ENCODE measurements at regions not wholly inside any gene's neighbourhood (a gene's known extent, or its start where the extent isn't known, plus 50 kb on each side); places are given as distances from the start of the nearest gene placed in this dataset.

GRCh38 chr6:103456652-103457051 lies 1403.1 kb downstream of the HACE1 start:
- DNase-seq (ENCODE audit: low read depth, low spot score), result no peak

DNA sequence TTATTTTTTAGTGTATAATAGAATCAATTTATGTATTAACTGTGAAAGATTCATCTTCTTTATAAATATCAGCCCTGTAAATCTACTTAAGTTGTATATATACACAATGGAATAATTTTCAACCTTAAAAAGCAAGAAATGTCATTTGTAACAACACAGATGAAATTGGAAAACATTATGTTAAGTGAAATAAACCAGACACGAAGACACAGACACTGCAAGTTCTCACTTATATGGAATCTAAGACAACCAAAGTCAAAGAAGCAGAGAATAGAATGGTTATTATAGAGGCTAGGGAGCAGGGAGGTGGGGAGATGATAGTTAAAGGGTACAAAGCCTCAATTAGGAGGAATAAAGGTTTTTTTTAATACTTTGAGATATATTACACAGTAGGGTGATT lies 1404.4 kb downstream of the HACE1 start:
- H3K4me3 ChIP-seq (ENCODE audit: low read depth, low read length), result no peak overlapping the region
- POLR2A ChIA-PET, result no interaction called here
- CTCF ChIA-PET, result no interaction called here
- DNase-seq (ENCODE audit: low read depth, low spot score), result no peak
- TF ChIP-seq, protein P1, sequence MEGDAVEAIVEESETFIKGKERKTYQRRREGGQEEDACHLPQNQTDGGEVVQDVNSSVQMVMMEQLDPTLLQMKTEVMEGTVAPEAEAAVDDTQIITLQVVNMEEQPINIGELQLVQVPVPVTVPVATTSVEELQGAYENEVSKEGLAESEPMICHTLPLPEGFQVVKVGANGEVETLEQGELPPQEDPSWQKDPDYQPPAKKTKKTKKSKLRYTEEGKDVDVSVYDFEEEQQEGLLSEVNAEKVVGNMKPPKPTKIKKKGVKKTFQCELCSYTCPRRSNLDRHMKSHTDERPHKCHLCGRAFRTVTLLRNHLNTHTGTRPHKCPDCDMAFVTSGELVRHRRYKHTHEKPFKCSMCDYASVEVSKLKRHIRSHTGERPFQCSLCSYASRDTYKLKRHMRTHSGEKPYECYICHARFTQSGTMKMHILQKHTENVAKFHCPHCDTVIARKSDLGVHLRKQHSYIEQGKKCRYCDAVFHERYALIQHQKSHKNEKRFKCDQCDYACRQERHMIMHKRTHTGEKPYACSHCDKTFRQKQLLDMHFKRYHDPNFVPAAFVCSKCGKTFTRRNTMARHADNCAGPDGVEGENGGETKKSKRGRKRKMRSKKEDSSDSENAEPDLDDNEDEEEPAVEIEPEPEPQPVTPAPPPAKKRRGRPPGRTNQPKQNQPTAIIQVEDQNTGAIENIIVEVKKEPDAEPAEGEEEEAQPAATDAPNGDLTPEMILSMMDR (IDR thresholded peaks at IDR 0.05; ENCODE audit: insufficient read depth, low read length, missing control alignments), result no peak

More at GRCh38 chr6:103456652-103457051, 1403.1 kb downstream of the HACE1 start:
- no peak overlapping the region for H3K4me3 ChIP-seq (ENCODE audit: low read depth, low read length)
- TF ChIP-seq, protein P1 (IDR thresholded peaks at IDR 0.05; ENCODE audit: insufficient read depth, low read length, missing control alignments), result no peak
- CTCF ChIA-PET, result no interaction called here
- POLR2A ChIA-PET, result no interaction called here

DNA sequence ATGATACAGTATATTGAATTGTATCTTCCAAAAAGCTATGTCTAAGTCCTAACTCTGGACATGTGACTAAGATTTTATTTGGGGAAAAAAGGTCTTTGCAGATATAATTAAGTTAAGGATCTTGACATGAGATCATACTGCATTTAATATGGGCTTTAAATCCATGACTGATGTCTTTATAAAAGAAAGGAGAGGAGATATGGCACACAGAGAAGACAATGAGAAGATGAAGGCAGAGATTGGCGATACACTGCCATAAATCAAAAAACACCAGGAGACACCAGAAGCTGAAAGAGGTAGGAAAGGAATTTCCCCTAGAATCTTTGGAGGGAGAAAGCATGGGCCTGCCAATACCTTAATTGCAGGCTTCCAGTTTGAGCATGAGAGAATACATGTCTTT lies 1450.2 kb downstream of the HACE1 start:
- no peak overlapping the region for H3K4me3 ChIP-seq (ENCODE audit: low read depth, low read length)
- ChIA-PET POLR2A (no interaction called here), CTCF (no interaction called here)
- TF ChIP-seq, protein P1 (IDR thresholded peaks at IDR 0.05; ENCODE audit: insufficient read depth, low read length, missing control alignments), result no peak
- DNase-seq (ENCODE audit: low read depth, low spot score), result no peak

- POLR2A ChIA-PET, result no interaction called here
- CTCF ChIA-PET, result no interaction called here
- TF ChIP-seq, protein P1 (IDR thresholded peaks at IDR 0.05; ENCODE audit: insufficient read depth, low read length, missing control alignments), result no peak
- no peak for DNase-seq (ENCODE audit: low read depth, low spot score)
- no peak overlapping the region for H3K4me3 ChIP-seq (ENCODE audit: low read depth, low read length)
Measured at GRCh38 chr6:103405321-103405720, 1454.4 kb downstream of the HACE1 start.

GRCh38 chr6:103404799-103405198 lies 1454.9 kb downstream of the HACE1 start:
- no peak overlapping the region for H3K4me3 ChIP-seq (ENCODE audit: low read depth, low read length)
- TF ChIP-seq, protein P1 (IDR thresholded peaks at IDR 0.05; ENCODE audit: insufficient read depth, low read length, missing control alignments), result no peak
- ChIA-PET POLR2A (no interaction called here), CTCF (no interaction called here)
- DNase-seq (ENCODE audit: low read depth, low spot score), result no peak

DNA sequence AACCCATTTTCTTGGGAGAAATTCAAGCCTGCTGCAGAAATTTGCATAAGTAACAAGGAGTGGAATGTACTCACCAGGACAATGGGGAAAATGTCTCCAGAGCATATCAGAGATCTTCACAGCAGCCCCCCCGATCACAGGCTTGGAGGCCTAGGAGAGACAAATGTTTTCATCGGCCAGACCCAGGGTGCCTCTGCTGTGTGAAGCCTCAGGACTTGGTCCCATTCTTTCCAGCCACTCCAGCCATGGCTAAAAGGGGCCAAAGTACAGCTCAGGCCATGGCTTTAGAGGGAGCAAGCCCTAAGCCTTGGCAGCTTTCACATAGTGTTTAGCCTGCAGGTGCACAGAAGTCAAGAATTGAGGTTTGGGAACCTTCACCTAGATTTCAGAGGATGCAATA lies 1463.0 kb downstream of the HACE1 start:
- ChIA-PET CTCF (no interaction called here), POLR2A (no interaction called here)
- DNase-seq (ENCODE audit: low read depth, low spot score), result no peak
- TF ChIP-seq, protein P1 (IDR thresholded peaks at IDR 0.05; ENCODE audit: insufficient read depth, low read length, missing control alignments), result no peak
- H3K4me3 ChIP-seq (ENCODE audit: low read depth, low read length), result no peak overlapping the region
